NB4 (cell line): ENCODE measurements at regions not wholly inside any gene's neighbourhood (a gene's known extent, or its start where the extent isn't known, plus 50 kb on each side); places are given as distances from the start of the nearest gene placed in this dataset.

Experiments used
- CTCF ChIP-seq: IDR thresholded peaks from one replicate; pipeline ENCODE4 v1.5.1; 2012; ENCODE audit warnings: low read depth, low read length
- MAX ChIP-seq: IDR thresholded peaks from 2 replicates; pipeline ENCODE4 v1.6.1; 2011; ENCODE audit warnings: low read depth, low read length
- MYC ChIP-seq: IDR thresholded peaks from 2 replicates; pipeline ENCODE4 v1.6.1; 2011; ENCODE audit warnings: low read depth, low read length
- POLR2A ChIP-seq: IDR thresholded peaks from 2 replicates; pipeline ENCODE4 v1.6.1; 2011; ENCODE audit warnings: mild to moderate bottlenecking; ENCODE audit not compliant: insufficient read length; ENCODE audit errors: extremely low read depth

GRCh38 chr13:111860231-111860552 is 206.8 kb upstream of the SOX1 start:
- TF ChIP-seq CTCF (no peak), MYC (no peak), POLR2A (no peak), MAX (no peak)
